HG02970 (cell line): ENCODE measurements at regions not wholly inside any gene's neighbourhood (a gene's known extent, or its start where the extent isn't known, plus 50 kb on each side); places are given as distances from the start of the nearest gene placed in this dataset.
"Not testable (repeated sequence)": the region's sequence is repeated elsewhere in the genome, so short reads cannot be mapped to it uniquely, and the experiment has no call there.

Source experiments
- ATAC-seq: cut with Tn5 transposase; IDR thresholded peaks from one replicate; pipeline ENCODE4 v1.9.1; 2021; ENCODE audit warnings: mild to moderate bottlenecking, moderate library complexity, moderate number of reproducible peaks; ENCODE audit not compliant: unreplicated experiment, low FRiP score

- not testable (repeated sequence) for ATAC-seq
These were observed 66.3 kb downstream of the FAM72C start for GRCh38 chr1:143905214-143906179.

DNA sequence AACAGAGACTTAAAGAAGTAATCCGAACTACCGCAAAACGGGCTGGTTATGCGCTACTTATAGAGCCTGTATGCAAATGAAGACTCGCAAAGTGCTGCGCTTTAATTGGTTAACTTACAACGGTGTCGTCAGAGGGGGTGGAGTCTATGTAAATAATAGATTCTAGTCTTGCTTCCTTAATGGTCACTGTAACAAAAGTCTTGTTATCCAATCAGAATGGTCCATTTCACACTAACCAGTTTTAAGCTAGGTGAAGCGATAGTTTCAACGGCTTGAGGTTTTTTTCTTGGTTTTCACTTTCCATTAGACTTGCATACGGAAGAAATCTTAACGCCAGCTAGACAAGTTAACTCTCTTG lies 67.2 kb downstream of the FAM72C start:
- ATAC-seq = not testable (repeated sequence)

DNA sequence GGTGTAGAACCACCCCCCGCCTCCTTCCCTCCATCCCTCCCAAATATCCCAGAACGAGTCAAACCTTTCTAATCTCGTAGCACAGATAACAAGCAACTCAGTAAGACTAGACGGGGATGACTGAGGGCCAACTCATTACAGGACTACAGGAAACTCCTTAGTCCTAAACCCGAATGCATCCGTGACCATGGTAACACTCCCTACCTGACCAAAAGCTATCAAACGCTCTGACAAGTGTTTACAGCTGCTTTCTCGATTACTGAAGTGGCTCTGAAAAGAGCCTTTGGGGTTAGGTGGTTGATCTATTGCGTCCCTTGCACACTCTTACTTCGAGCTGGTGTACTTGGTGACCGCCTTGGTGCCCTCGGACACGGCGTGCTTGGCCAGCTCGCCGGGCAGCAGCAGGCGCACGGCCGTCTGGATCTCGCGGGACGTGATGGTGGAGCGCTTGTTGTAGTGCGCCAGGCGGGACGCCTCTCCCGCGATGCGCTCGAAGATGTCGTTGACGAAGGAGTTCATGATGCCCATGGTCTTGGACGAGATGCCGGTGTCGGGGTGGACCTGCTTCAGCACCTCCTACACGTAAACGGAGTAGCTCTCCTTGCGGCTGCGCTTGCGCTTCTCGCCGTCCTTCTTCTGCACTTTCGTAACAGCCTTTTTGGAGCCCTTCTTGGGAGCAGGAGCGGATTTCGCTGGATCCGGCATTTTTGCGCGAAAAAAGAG lies 67.7 kb downstream of the FAM72C start:
- ATAC-seq = not testable (repeated sequence)

GRCh38 chr1:143896377-143896776 lies 75.4 kb downstream of the FAM72C start:
- not testable (repeated sequence) for ATAC-seq

DNA sequence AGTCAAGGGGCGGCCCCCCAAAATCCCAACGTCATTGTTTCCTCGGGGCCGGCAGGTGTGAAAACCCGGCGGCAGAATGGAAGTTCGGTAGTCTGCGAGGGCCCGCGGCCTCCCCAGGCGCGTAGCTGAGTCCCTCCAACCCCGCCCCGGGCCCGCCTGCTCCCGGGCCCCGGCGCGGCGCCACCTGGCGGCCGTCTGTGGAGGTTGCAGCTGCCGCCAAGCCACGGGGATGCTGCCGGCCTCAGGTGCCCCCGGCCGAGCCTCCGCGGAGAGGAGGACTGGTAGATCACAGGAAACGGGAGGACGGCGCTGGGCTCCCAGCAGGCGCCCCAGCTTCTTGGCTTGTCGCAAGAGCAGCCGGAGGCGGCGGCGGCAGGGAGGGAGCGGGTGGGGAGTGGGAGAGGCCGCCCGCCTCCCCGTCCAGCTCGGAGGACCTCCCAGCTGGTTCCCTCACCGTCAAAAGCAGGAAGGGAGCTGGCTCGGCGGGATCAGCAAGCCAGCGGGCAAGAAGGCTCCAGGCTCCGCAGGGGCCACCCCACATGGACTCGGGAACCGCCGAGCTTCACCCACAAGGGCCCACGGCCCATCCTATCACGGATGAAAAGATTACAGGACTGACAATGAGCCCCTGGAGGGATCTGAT lies 86.7 kb downstream of the FAM72C start:
- ATAC-seq = peak; percentile 84

GRCh38 chr1:143884532-143884931 lies 87.3 kb downstream of the FAM72C start:
- ATAC-seq = peak; percentile 80

- not testable (repeated sequence) for ATAC-seq
These were observed 91.8 kb downstream of the FAM72C start for GRCh38 chr1:143879757-143880536.

- not testable (repeated sequence) for ATAC-seq
These were observed 95.8 kb downstream of the FAM72C start for GRCh38 chr1:143875947-143876346.

GRCh38 chr1:143874625-143875024 lies 97.2 kb downstream of the FAM72C start:
- ATAC-seq = not testable (repeated sequence)

- ATAC-seq = not testable (repeated sequence)
These were observed 98.1 kb downstream of the FAM72C start for GRCh38 chr1:143873650-143874049.

DNA sequence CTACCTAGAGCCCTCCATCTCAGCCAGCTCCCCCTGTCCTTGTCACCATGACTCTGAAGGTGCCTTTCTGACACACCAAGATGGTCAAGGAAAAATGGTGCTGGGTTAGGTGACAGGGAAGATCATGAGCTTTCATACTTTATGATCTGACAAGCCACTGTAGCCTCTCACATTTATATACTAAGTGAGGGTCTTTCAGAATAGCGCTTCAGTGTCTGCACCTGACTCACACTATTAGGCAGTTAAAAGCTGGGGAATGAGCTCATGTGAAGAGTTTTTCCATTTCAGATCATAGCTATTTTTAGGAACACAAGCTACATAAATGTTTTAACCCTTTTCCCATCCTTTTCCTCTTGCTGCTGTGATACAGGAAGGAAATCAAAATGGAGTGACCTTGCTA lies 101.4 kb downstream of the FAM72C start:
- ATAC-seq = not testable (repeated sequence)

DNA sequence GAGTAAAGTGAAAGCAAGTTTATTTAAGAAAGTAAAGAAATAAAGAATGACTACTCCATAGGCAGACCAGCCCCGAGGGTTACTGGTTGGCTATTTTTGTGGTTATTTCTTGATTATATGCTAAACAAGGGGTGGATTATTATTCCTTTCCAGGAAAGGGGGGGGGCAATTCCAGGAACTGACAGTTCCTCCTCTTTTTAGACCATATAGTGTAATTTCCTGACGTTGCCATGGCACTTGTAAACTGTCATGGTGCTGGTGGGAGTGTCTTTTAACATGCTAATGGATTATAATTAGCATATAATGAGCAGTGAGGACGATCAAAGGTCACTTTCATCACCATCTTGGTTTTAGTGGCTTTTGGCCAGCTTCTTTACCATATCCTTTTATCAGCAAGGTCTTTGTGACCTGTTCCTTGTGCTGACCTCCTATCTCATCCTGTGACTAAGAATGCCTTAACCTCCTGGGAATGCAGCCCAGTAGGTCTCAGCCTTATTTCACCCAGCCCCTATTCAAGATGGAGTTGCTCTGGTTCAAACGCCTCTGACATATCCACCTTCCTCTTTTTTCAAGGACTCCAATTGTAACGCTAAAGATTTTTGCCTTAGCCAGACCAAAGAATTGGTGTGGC lies 104.1 kb downstream of the FAM72C start:
- ATAC-seq = not testable (repeated sequence)

GRCh38 chr1:143863901-143864520 lies 107.8 kb downstream of the FAM72C start:
- ATAC-seq = not testable (repeated sequence)

DNA sequence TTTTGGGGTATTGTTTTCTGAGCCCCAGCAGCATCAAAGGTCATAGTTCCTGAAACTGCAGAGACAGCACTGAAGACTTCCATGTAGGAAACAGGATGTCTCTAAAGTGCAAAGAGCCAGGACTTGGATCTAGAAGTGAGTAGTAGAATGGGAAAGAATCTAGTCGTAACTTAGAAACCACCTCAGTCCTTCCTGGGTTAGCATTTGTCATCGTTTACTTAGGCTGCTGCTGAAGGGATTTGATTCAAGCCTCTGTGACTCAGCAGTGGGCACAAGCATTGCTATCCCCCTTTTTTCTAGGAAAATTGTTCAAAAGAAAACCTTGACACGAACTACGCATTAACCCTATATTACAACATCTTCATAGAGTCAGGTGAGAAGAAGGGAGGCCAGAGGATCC lies 109.1 kb downstream of the FAM72C start:
- ATAC-seq = not testable (repeated sequence)

- not testable (repeated sequence) for ATAC-seq
These were observed 110.5 kb downstream of the FAM72C start for GRCh38 chr1:143861306-143861705.

DNA sequence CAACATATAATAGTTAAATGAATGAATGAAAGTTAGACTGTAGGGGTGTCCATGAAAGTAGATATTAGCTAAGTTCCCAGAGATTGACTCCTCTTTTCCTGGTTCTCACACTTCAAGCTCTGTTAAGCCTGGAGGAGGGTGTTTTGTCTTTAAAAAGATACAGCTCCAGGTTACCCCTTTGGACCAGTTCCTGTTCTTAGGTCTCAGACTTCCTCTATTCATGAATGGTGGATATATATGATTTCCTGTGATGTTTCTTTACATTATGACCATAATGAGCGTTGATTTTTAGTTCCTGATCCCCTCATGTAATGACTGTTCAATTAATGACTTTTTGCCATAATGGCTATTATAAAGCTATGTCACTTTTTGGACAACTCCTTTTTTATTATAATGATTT lies 115.9 kb downstream of the FAM72C start:
- not testable (repeated sequence) for ATAC-seq

- ATAC-seq = not testable (repeated sequence)
These were observed 117.7 kb downstream of the FAM72C start for GRCh38 chr1:143854069-143854468.

DNA sequence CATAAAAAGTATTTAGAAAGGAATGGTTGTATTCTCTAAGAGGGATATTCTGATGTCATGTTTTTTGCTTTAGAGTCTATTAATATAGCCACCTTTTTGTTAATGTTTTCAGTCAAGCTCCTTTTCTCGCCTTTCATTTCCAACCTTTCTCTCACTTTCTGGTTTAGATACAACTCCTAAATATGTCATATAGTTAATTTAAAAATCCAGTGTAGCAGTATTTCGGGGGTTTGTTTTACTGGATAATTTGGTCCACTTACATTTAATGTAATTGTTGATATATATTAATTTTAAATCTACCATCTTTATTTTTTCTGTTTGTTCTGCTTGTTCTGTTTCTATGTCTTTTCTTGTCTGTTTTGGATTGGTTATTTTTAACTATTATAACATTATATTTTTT lies 121.1 kb downstream of the FAM72C start:
- not testable (repeated sequence) for ATAC-seq

GRCh38 chr1:143848859-143849258 lies 122.9 kb downstream of the FAM72C start:
- ATAC-seq = not testable (repeated sequence)
